Suppressor macrophage (primary cell): ENCODE measurements at regions not wholly inside any gene's neighbourhood (a gene's known extent, or its start where the extent isn't known, plus 50 kb on each side); places are given as distances from the start of the nearest gene placed in this dataset.
"Not testable (repeated sequence)": the region's sequence is repeated elsewhere in the genome, so short reads cannot be mapped to it uniquely, and the experiment has no call there.

Experiments
- DNase-seq, 4 experiments: peaks; one replicate each; pipeline ENCODE4 v3.0.0-alpha.2; 2020 to 2022

GRCh38 chr21:14058566-14058965 is 152.2 kb downstream of the LIPI start:
- DNase-seq = no peak

DNA sequence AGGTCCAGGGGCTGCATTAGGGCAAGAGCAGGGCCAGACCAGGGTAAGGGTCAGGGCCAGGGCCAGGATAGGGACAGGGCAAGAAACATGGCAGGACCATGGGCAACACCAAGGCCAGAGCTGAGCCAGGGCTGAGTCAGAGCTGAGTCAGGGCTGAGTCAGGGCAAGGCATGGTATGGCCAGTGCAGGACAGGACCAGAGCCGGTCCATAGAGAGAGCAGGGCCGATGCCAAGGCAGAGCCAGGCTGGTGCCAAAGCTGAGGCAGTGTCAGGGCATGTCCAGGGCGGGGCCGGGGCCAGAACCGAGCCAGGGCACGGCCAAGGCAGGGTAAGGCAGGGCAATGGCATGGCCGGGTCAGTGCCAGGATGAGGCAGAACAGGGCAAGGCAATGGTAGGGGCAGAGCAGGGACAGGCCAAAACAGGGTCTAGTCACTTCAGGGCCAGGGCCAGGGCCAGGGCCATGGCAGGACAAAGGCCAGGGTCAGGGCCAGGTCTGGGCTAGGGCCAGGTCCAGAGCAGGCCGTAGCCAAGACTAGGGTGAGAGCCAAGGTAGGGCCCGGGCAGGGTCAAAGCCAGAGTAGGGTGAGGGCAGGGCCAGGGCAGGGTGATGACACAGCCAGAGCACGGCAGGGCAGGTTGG is 152.8 kb downstream of the LIPI start:
- DNase-seq = not testable (repeated sequence)

DNA sequence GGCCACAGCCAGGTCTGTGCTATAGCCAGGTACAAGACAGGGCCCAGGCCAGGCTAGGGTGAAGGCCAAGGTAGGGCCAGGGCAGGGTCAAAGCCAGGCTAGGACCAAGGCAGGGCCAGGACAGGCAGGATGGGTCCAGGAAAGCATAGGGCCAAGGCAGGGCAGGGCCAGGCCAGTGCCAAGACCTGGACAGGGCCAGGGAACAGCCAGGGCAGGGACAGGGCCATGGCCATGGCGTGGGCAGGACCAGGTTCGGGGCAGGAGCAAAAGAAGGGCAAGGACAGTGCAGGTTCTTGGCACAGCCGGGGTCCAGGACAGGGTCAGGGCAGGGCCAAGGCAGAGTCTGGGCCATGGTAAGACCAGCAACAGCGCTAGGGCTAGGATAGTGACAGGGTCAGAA is 153.4 kb downstream of the LIPI start:
- no peak for DNase-seq

DNA sequence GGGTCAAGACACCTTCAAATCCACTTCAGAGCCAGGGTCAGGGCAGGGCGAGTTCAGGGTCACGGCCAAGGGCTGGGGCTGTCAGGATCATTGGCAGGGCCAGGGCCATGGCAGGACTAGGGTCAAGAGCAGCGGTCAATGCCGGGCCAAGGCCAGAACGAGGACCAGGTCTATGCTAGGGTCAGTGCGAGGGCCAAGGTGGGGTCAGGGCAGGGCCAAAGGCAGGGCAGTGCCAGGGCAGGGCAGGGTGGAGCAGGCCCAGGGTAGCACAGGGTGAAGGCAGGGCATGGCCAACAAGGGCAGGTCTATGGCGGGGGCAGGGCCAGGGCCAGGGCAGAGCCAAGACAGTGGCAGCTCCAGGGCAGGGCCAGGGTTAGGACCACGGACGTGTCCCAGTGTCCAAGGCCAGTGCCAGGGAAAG is 154.0 kb downstream of the LIPI start:
- no peak for DNase-seq

GRCh38 chr21:14055746-14056515 is 154.8 kb downstream of the LIPI start:
- not testable (repeated sequence) for DNase-seq

GRCh38 chr21:14054682-14055081 is 156.1 kb downstream of the LIPI start:
- no peak for DNase-seq

DNA sequence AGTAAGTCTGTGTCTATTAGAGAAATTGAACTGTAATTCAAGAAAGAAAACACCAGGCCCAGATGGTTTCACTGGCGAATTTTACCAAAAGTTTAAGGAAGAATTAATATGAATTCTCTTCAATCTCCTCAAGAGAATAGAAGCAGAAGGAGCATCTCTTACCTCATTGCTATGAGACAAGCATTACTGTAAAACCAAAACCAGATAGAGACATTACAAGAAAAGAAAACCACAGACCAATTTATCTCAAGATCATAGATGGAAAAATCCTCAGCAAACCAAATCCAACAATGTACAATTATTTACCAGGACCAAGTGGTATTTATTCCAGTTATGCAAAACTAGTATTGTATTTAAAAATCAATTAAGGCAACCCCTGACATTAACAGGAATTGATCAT is 160.6 kb downstream of the LIPI start:
- DNase-seq = no peak

DNA sequence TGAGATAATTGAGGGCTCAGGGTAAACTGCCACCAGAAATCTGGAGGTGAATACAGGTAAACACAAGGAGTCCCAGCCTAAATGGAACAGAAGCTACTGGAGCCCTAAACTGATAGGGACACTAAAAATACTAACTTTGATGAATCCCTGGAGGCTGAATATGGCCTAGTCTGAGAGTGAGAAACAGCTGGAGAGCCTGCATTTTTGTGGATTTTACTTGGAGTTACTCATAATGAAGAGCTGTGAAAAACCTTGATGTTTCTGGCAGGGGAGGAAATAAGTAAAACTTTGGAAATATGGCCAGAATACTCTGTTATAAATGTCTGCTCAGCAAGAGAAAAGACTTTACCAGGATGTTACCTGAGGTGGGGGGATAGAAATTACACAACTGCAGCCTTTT is 164.4 kb downstream of the LIPI start:
- DNase-seq = no peak

DNA sequence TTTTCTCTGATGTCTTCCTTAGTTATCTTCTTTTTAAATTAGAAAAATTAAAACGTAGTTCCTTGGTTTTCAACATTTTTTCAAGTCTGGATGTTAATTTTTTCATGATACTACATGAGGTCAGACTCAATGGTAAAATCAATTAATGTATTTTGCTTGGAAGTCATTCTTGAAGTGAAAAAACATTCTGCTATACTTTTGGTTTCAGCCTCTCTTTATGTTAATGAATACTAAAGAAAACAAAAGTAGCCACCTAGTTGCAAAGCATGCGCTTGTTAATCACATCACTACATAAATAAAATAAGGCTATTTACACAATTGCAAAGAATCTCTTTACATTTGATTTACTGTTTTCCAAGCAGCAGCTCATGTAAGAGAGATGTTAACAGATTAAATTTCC is 170.4 kb downstream of the LIPI start:
- DNase-seq = no peak

DNA sequence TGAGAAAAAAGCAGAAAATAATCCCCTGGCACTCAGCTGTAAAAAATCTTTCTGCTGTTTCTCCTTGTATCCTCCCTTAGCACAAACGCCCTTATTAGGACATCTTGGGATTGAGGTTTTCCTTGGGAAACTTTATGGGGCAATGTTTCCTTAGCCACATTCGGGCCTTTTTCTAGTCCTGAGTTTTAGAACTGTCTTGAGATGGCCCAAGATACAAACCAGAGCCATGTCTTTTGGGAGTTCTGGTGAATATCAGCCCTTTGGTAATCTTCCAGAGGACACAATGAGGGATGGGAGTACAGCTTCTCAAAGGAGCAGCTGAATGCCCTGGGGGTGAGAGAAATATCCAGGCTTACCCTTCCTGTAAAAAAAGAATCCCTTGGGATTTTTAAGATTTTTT is 182.1 kb downstream of the LIPI start:
- DNase-seq = not testable (repeated sequence)

DNA sequence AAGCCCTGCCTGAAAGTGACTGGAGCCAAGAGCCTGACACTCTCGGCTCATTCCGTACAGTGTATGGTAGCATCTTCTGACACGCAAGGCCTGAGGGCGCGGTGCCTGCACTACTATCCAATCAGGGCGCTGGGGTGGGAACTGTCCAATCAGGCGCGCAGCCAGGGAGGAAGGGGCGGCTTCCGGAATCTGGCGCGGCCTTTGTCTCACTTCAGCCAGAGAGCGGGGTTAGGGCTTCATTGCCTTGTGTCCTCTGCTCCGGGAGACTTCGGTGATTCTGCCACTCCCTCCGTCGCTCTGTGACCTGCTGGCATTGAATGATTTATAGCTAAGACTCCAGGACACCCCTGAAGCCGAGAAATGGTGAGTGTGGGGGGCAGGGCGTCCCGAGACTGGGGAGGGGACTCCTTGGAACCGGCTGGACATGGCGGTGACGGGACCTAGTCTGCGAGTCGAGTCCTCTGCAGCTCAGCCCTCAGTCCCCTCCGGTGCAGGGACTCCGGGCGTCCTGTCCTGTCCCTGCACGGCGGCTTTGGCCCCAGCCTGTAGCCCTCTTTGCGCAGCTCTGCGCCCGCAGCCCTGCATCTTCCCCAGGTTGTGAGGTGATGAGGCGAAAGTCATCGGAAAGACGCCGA is 183.4 kb downstream of the LIPI start:
- peak; percentile 88 to 92 (median 89) for DNase-seq

DNA sequence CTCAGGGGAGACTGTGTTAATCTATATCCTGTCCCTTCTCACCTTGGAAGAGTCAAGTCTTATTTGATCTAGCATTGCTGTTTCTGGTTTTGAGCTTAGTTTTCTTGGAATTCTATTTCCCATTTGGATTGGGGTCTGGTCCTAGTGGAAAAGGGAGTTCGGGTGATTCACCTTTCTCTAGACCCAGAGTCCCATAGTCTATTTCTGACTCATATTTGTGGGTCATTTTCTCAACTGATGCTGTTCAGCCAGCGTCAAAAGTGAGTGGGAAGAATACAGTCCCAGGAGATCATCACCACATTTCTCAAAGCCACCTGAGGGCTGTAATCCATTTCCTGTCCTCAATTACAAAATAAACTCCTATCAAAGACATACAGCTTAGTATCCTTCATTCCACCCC is 190.6 kb downstream of the LIPI start:
- not testable (repeated sequence) for DNase-seq

- not testable (repeated sequence) for DNase-seq
Observed at GRCh38 chr21:14015841-14016240, 194.9 kb downstream of the LIPI start.

DNA sequence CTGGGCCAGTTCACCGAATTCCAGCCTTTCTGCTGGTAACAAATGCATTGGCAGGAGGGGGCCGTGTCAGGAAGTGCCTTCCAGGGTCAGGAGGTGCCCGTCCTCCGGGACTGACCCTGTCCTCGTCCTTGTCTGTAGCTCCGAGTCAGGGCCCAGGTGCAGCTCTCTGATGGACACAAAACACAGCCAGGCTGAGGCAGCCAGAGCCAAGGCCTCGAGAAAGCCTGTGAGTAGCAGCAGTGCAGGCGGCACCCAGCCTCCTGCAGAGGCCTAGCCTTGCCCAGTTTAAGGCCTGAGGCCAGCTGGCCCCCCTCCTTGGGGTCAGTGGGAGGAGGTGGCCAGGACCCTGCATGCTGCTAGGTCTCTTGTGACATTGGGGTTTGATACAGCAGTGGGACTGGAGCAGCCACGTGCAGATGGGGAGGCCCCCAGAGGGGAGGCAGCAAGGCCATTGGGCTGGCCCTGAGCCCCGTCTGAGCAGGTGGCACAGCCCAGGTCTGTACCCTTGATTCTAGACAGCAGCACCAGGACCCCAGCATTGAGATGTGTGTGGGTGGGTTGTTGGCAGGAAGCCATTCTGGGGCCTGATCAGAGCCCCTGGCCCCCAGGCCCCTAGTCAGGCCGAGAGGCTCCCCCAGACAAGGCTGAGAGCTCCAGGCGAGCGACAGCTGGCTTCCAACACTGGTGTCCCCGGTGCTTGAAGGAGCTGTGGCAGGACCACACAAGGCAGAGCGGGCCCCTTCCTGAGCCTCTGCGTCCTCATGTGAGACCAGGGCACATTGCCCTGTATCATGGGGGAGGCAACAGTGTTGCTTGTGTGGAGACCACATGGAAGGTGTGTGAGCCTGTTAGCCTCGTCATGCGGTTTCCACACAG is 196.9 kb downstream of the LIPI start:
- not testable (repeated sequence) for DNase-seq

- DNase-seq = no peak
Observed at GRCh38 chr21:14013056-14013603, 197.6 kb downstream of the LIPI start.

DNA sequence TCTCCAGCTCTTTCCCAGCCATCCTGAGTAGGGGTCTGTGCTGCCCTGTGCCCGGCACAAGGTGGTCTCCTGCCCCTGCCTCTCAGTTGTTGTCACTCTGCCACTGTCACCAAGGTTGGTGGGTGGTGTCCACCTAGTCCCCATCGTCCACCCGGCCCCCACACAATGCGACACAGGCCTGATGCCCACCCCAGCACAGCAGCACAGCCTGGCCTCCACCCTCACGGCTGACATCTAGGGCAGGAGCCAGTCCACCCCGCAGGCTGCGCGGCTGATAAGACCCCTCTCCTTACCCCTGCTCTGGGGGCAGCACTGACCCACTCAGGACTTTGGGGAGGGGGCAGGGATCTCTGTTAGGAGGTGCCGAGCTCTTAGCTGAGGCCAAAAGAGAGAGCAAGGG is 198.3 kb downstream of the LIPI start:
- no peak for DNase-seq

DNA sequence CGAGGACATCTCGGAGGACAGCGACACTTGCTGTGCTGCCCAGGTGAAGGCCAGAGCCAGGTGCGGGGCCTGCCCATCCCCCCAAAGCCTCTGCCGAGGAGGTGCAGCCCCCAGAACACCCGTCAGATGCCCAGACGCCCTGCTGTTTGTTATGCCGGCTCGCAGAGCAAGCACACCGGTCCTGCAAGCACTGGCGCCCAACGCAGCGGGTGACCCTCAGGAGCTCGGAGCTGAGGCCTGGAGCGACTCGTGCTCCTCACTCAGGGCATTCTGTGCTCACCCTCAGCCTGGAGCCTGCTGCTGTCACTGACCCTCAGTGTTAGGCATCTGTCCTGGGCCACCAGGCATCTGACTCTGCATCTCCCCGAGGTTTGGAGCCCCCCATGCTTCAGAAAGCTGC is 199.0 kb downstream of the LIPI start:
- DNase-seq = not testable (repeated sequence)

GRCh38 chr21:14011149-14011548 is 199.6 kb downstream of the LIPI start:
- not testable (repeated sequence) for DNase-seq

DNA sequence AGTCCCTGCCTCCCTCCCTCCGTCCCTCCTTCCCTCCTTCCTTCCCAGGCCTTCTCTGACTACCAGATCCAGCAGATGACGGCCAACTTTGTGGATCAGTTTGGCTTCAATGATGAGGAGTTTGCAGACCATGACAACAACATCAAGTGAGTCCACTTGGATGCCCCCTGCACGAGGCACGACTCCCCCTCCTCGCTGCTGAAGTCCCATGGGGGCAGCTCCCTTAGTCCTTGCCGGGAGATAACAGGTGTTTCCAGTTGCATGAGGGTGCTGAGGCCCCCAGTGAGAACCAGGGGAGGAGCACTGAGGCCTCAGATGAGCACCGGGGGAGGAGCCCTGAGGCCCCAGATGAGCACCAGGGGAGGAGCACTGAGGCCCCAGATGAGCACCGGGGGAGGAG is 200.0 kb downstream of the LIPI start:
- no peak for DNase-seq

- DNase-seq = not testable (repeated sequence)
Observed at GRCh38 chr21:14009990-14010389, 200.8 kb downstream of the LIPI start.

GRCh38 chr21:14009238-14009981 is 201.3 kb downstream of the LIPI start:
- not testable (repeated sequence) for DNase-seq

DNA sequence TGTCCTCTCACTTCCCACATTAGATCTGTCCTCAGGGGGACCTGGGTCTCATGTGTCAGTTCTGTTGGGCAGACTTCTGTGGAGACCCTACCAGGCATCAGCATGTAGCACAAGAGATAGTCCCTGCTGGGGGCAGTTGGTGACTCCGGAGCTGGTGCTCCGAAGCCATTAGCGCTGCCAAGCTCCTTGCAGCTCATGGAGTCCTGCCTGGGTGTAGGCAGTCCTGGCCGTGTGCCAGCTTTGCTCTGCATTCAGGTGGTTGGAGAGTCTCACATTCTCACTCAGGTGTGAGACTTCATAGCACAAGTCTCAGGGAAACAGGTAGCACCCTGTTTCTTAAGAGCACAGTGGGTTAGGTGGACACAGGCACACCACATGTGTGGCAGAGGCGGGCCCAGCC is 202.3 kb downstream of the LIPI start:
- not testable (repeated sequence) for DNase-seq
